ENCODE measurements at regions not wholly inside any gene's neighbourhood (a gene's known extent, or its start where the extent isn't known, plus 50 kb on each side); places are given as distances from the start of the nearest gene placed in this dataset.

DNA sequence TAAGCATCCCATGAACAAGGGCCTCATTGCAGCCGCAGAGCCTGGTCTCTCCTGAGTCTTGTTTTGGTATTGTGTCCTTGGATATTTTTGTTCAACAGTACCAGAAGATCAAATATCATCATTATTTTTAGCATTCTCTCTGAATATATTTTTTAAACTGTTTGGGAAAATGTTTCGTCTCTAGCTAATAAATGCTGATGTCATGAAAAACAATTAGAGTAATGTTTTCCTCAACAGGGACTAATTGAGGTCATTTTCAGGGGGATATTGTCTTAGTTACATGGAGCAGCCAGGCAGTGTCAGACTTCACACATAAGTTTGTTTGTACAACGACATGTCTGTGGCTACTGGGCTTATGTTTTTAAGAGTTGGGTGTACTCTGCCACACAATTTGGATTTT lies 805.3 kb upstream of the SOX9 start:
- no peak for DNase-seq

GRCh38 chr17:71316176-71316897 lies 804.5 kb upstream of the SOX9 start:
- DNase-seq = no peak

DNA sequence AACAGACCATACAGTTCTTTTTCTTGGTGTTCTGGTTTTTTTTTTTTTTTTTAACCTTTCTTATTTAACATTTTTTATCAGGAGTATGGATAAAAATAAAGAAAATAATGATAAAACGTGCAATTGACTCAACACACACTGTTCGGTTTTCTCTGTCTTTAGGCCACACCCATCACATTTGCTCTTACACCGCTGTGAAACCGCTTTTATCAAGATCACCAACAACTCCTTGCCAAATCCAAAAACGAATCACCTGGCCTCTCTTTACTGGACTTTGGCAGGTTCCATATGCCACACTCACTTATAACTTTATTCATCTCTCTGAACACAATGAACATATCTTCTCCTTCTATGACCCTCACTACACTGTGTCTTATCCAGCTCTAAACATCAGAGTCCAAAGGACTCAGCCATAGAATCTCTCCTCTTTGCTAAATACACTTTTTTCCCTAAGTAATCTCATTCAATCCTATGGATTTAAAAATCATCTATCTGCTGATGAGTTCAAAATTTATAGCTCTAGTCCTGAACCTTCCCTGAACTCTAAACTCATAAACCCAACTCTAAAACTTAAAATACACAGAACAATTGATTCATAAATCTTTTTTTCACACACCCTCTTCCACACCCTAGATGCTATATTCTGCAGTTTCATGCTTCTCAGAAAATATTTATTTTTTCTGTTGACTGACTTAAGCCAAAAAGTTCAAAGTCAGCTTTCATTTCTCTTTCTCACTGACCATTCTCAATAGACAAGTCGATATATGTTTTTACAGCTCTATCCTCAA lies 800.6 kb upstream of the SOX9 start:
- no peak for DNase-seq

DNA sequence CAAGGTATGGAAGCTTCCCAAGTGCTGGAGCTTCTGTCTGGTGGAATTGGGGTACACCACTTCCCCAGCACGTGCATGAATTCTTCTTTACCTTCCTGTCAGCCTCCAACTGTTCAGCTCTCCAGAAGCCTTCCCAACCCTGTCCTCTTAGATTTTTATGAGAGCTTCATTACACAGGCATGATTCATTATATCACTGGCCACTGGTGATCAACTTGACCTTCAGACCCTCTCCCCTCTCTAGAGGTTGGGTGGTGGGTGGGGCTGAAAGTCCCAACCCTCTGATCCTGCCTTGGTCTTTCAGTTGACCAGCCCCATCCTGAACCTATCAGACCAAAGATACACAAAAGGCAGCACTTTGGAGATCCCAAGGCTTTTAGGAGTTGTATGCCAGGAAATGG lies 795.7 kb upstream of the SOX9 start:
- no peak for DNase-seq

GRCh38 chr17:71325886-71326285 lies 794.9 kb upstream of the SOX9 start:
- no peak for DNase-seq

DNA sequence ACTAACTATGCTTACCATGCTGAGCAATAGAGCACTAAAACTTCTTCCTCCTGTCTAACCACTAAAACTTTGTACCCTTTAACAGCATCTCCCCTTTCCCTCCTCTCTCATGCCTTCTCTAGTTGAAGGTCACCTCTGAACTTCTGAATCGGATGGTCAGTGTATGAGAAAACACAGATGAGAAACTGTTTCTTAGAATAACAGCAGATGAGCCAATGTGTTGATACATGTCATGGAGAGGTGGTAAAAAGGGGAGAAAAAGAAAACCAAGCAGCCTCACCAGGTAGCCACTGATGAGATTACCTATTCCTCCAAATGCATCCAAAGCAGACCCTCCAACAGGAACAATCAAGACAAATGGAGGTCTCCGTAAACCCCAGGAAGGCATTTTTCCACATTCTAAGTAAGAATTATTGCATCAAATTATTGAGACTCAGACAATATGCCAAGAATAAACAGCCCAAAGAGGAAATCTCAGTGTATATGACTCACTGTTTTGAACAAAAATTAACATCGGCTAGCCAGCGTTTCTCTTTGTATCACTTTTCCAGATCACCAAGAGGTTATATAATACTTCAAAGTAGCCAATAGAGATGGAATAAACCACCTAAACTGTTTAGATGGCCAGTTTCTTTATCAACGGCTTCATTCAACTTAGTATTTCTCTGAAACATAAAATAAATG lies 793.3 kb upstream of the SOX9 start:
- no peak for DNase-seq

DNA sequence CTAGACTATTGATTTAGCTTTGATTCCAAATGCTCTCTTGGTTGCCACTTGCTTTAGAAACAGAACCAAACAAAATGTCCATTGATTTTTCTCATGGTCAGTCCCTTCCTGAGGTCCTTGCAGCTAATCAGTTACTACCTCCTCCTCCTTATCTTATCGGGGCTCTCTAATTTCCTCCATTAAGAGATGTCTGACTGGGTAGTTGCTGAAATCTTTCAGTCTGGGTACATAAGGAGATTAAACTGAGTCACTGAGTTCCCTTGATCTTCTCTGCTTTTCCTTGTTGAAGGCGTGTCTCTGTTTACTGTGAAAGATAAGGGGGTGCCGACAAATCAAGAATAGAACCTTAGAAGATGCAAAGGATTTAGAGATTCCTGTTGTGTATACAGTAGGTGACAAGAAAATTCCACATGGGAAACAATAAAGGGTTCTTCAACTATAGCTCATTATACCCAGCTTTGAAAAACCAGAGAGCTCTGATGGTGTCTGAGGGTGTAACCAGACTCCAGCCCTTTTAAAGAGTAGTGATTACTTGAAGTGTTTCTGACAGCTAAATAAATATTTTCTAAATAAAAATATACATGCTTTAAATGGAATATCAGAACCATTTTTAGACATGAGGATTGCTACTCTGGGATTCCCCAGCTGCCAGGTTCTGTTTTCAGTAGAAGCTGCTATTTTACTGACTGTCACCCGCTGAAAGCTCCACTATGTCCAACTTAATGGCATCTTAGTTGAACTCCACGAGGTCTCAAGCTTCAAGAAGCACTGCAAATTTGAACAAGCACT lies 791.3 kb upstream of the SOX9 start:
- DNase-seq = no peak

- DNase-seq = no peak
Measured at GRCh38 chr17:71330099-71330375, 790.8 kb upstream of the SOX9 start.

DNA sequence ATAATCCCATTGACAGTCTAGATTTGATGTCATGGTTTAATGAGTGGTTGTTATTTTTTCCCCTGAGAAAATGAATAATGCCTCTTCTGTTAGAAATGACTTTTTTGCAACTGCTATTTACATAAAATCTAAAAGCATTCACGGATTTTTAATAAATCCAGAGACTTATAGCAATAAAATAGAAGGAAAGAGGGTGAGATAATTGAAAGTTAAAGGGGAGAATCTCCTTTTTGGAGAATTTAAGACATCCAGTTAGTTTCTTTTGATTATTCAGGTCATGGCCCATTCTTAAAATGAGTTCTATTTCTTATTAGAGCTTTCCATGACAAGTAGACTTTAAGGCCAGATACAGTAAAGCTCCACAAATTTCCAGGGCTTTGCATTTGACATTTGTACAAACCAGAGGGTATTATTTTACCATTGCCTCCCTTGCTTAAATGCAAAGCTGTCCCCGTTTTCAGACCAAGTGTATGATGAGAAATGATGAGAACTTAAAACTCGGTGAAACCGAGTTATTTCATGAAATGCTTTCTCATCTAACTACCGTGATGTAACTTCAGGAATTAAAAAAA lies 789.0 kb upstream of the SOX9 start:
- no peak for DNase-seq

GRCh38 chr17:71334048-71334751 lies 786.6 kb upstream of the SOX9 start:
- no peak for DNase-seq

- DNase-seq = no peak
Measured at GRCh38 chr17:71335212-71335611, 785.6 kb upstream of the SOX9 start.

- DNase-seq = peak; percentile 2
Measured at GRCh38 chr17:71337938-71338337, 782.9 kb upstream of the SOX9 start.

GRCh38 chr17:71338396-71338795 lies 782.4 kb upstream of the SOX9 start:
- DNase-seq = no peak

- DNase-seq = no peak
Measured at GRCh38 chr17:71339206-71339605, 781.6 kb upstream of the SOX9 start.

DNA sequence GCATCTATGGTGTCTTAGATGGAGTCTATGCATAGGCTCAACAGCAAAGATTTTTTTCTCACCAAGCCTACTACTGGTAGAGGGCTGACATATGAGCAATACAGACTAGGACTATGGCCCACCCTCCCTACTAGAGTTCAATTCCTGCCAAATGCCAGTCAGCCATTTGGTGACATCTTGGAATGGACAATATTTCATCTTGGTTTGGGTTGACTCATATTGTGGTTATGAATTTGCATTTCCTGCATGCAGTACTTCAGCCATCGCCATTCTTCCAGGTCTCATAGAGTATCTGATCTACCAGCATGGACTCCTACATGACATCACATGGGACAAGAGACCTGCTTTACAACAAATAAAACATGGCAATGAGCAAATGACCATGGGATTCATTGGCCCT lies 778.1 kb upstream of the SOX9 start:
- no peak for DNase-seq

DNA sequence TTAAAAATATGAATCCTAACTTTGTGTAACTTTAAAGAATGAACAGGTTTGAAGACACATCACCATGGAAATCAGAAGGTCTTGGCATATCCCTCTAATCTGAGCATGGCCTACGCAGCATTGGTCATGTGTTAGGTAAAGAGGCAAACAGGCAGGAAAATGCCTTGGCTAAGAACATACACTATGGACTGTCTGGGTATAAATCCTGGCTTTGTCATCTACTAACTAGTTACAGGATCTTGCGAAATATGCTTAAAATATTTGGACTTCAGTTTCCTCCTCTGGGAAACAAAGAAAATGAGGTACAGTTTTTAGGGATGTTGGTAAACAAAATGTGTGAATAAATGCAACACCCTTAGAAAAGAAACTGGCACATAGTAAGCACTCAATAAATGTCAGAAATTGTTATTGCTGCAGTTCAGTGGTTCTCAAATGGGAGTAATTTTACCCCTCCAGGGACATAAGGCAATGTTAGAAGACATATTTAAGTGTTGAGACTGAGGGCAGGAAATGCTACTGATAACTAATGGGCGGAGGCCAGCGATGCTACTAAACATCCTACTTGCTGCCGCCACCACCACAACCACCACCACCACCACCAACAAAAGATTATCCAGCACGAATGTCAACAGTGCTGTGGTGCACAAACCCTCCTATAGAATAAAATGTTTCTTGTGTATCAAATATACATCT lies 770.8 kb upstream of the SOX9 start:
- DNase-seq = no peak

DNA sequence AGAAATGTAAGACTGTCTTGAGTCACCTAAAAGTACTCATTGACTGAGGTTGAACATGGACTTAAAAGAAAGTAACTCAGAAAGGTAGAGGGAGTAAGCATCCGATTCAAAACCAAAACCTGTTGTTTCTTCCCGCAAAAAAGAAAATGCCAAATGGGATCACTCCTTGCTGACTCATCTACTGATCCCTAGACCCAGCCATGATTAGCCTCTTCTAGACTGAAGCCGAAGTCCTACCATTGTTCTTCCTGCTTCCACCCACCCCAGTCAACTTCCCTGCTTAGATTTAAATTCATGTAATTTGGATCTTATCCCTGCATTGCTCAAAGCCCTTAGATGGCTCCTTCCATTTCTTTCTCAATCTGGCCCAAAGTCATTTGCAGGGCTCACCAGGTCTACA lies 760.5 kb upstream of the SOX9 start:
- DNase-seq = no peak

DNA sequence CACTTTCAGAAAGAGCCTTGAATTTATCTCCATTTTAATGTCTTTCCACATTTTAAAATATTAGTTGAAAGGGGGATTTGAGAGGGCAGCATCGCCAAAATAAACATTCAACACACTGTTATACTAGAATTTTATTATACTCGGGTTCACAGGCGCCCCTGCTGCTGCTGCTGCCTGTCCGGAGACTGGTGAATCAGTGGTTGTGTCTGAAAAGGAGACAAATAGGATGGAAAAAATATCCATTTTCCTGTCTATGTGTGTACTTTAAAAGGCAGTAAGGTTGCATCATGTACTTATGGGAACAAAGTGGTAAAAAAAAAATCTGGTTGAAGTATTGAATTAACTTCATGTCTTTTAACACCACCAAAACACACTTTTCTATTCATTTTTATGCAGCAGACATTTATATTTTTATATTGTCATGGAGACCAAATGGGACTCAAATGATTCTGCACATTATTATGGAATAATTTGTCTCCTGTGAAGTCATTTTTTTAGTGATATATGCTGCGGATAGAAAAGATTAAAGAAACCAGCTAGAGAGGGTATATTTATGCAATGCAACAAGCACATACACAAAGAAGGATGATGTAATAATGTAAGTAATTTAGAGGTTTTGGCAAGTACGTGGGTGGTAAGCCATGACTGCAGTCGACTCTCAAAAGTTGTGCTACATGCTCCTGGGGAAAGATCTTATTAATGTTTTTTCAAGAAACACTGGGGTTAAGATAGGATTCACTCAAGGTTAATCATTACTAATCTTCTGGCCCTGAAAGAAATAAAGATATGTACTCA lies 759.0 kb upstream of the SOX9 start:
- no peak for DNase-seq

DNA sequence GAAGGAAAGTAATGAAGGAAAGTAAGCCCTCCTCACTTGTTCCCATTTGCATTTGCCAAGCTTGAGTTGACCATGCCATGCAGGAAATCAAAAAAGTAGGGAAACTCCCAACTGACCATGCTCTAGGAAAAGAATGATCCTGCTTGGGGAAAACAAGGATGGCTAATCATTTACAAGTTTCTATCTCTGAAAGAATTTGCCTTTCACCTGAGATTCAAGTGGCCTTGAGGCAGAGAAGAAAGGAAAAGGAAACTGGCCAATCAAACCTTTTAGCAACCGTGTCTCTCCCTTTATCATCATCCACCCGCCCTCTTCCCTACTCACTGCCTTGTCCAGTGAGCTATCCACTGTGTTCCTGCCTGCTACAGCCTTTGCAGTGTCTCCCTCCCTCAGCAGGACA lies 757.2 kb upstream of the SOX9 start:
- no peak for DNase-seq

- no peak for DNase-seq
Measured at GRCh38 chr17:71371809-71372208, 749.0 kb upstream of the SOX9 start.

GRCh38 chr17:71375948-71376347 lies 744.9 kb upstream of the SOX9 start:
- DNase-seq = no peak
